ENCODE measurements at regions not wholly inside any gene's neighbourhood (a gene's known extent, or its start where the extent isn't known, plus 50 kb on each side); places are given as distances from the start of the nearest gene placed in this dataset.

- no peak for DNase-seq
- intact Hi-C loops (cut with DNase I) = no loop called here
- no peak overlapping the region for H3K4me3 ChIP-seq
- no peaks in the 10 kb centered on the region for H3K9me3 ChIP-seq
- H3K27me3 ChIP-seq = no peaks in the 10 kb centered on the region
- no peak for TF ChIP-seq EP300 (IDR thresholded peaks at IDR 0.05)
- no peak for TF ChIP-seq CTCF (IDR thresholded peaks at IDR 0.05)
- no peak for TF ChIP-seq POLR2A (IDR thresholded peaks at IDR 0.05)
- H3K27ac ChIP-seq = no peak overlapping the region
- H3K4me1 ChIP-seq (ENCODE audit: insufficient read depth) = no peaks in the 10 kb centered on the region
- no peaks in the 10 kb centered on the region for H3K36me3 ChIP-seq
Observed at GRCh38 chr2:83908750-83909149, 550.3 kb downstream of the SUCLG1 start.

GRCh38 chr2:83901317-83901716 lies 557.8 kb downstream of the SUCLG1 start:
- H3K27me3 ChIP-seq = no peaks in the 10 kb centered on the region
- intact Hi-C loops (cut with DNase I) = no loop called here

GRCh38 chr2:83900862-83901261 lies 558.2 kb downstream of the SUCLG1 start:
- Histone ChIP-seq H3K27me3 (no peaks in the 10 kb centered on the region), H3K4me1 (ENCODE audit: insufficient read depth) (no peaks in the 10 kb centered on the region), H3K36me3 (no peaks in the 10 kb centered on the region), H3K27ac (no peak overlapping the region), H3K4me3 (no peak overlapping the region), H3K9me3 (no peaks in the 10 kb centered on the region)
- WGBS, 3 donors = 26 to 94% (median 85%) methylated on average over 1 of the region's 1 CpG
- intact Hi-C loops (cut with DNase I) = no loop called here
- no peak for DNase-seq
- TF ChIP-seq POLR2A (IDR thresholded peaks at IDR 0.05) (no peak), EP300 (IDR thresholded peaks at IDR 0.05) (no peak), CTCF (IDR thresholded peaks at IDR 0.05) (no peak)

More at GRCh38 chr2:83901317-83901716, 557.8 kb downstream of the SUCLG1 start:
- no peak overlapping the region for H3K4me3 ChIP-seq
- TF ChIP-seq CTCF (IDR thresholded peaks at IDR 0.05) (no peak), POLR2A (IDR thresholded peaks at IDR 0.05) (no peak), EP300 (IDR thresholded peaks at IDR 0.05) (no peak)
- no peak overlapping the region for H3K27ac ChIP-seq
- no peaks in the 10 kb centered on the region for H3K9me3 ChIP-seq
- 67 to 72% (median 71%) methylated on average over 3 of the region's 3 CpGs for WGBS, 3 donors
- H3K4me1 ChIP-seq (ENCODE audit: insufficient read depth) = no peaks in the 10 kb centered on the region
- no peaks in the 10 kb centered on the region for H3K36me3 ChIP-seq
- DNase-seq = no peak

- Histone ChIP-seq H3K27ac (no peak overlapping the region), H3K9me3 (no peaks in the 10 kb centered on the region), H3K4me3 (no peak overlapping the region), H3K4me1 (ENCODE audit: insufficient read depth) (no peaks in the 10 kb centered on the region), H3K27me3 (no peaks in the 10 kb centered on the region), H3K36me3 (no peaks in the 10 kb centered on the region)
- 39 to 65% (median 50%) methylated on average over 1 of the region's 1 CpG for WGBS, 3 donors
- DNase-seq = no peak
- TF ChIP-seq CTCF (IDR thresholded peaks at IDR 0.05) = no peak
- no peak for TF ChIP-seq EP300 (IDR thresholded peaks at IDR 0.05)
- no peak for TF ChIP-seq POLR2A (IDR thresholded peaks at IDR 0.05)
- intact Hi-C loops (cut with DNase I) = no loop called here
Observed at GRCh38 chr2:83899271-83899670, 559.8 kb downstream of the SUCLG1 start.

- TF ChIP-seq EP300 (IDR thresholded peaks at IDR 0.05) = no peak
- TF ChIP-seq CTCF (IDR thresholded peaks at IDR 0.05) = no peak
- no peak for TF ChIP-seq POLR2A (IDR thresholded peaks at IDR 0.05)
- intact Hi-C loops (cut with DNase I) = no loop called here
Observed at GRCh38 chr2:83894976-83895375, 564.1 kb downstream of the SUCLG1 start.

More at GRCh38 chr2:83894976-83895375, 564.1 kb downstream of the SUCLG1 start:
- Histone ChIP-seq H3K27me3 (no peaks in the 10 kb centered on the region), H3K36me3 (no peaks in the 10 kb centered on the region), H3K4me3 (no peak overlapping the region), H3K4me1 (ENCODE audit: insufficient read depth) (no peaks in the 10 kb centered on the region), H3K27ac (no peak overlapping the region), H3K9me3 (no peaks in the 10 kb centered on the region)
- 91 to 94% (median 91%) methylated on average over 3 of the region's 3 CpGs for WGBS, 3 donors
- no peak for DNase-seq

Measured in ovary (tissue), 7 donors.